ENCODE measurements at regions not wholly inside any gene's neighbourhood (a gene's known extent, or its start where the extent isn't known, plus 50 kb on each side); places are given as distances from the start of the nearest gene placed in this dataset.

DNA sequence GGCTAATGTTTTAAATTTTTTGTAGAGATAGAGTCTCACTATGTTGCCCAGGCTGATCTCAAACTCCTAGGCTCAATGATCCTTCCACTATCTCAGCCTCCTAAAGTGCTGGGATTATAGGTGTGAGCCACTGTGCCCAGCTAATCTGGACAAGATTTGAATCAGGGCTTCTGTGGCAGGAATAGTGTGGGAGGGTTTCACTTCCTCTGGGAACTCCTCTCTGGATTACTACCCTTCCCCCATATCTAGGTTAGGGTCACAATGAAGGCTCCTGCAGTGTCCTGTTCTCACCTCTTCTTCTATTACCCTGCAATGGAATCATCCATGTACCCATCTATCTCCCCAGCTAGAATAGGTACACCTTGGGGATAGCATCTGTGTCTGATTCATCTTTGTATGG lies 133.6 kb upstream of the RAB4A start:
- TF ChIP-seq CTCF (IDR thresholded peaks at IDR 0.05; ENCODE audit: insufficient read depth, missing control alignments), result no peak
- no peak for FAIRE-seq

GRCh38 chr1:229138058-229138457 lies 132.9 kb upstream of the RAB4A start:
- no peak for DNase-seq (ENCODE audit: insufficient read length, low spot score)
- FAIRE-seq, result no peak
- no peak for TF ChIP-seq CTCF (IDR thresholded peaks at IDR 0.05; ENCODE audit: insufficient read depth, missing control alignments)

More for the DNA sequence above, 133.6 kb upstream of the RAB4A start:
- no peak for DNase-seq (ENCODE audit: insufficient read length, low spot score)

DNA sequence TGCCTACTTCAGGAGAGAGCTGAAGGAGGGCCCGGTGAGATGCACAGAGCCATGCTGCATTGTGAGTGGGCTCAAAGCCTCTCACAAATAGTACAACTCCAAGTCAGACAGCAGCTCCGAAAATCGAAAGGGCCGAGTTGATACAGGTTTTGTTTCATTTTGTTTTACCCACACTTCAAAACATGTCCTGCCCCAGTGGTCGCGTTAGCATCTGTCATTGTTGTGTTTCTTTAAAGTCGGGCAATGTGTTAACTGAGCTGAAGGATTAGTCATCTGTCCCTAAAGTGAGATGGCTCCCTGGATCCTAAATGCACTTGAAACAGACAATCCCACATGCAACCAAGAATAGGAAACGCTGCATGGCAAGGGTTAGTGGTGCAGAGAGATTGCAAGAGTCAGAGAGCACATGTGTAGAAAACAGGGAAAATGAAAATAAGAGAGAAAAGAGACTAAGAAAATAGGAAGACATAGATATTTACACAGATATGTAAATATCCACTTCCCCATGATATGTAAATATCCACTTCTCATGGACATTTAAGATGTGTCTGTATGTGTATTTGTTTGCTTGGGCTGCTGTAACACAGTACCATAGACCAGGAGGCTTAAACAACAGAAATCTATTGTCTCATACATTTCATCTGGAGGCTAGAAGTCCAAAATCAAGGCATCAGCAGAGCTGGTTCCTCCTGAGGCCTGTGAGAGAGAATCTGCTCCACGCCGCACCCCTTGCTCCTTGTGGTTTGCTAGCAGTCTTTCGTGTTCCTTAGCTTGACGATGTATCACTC lies 131.4 kb upstream of the RAB4A start:
- DNase-seq (ENCODE audit: insufficient read length, low spot score), result no peak
- no peak for TF ChIP-seq CTCF (IDR thresholded peaks at IDR 0.05; ENCODE audit: insufficient read depth, missing control alignments)
- FAIRE-seq, result peak; percentile 60

GRCh38 chr1:229140119-229140396 lies 130.9 kb upstream of the RAB4A start:
- FAIRE-seq (no peak), DNase-seq (ENCODE audit: insufficient read length, low spot score) (no peak)
- TF ChIP-seq CTCF (IDR thresholded peaks at IDR 0.05; ENCODE audit: insufficient read depth, missing control alignments), result no peak

DNA sequence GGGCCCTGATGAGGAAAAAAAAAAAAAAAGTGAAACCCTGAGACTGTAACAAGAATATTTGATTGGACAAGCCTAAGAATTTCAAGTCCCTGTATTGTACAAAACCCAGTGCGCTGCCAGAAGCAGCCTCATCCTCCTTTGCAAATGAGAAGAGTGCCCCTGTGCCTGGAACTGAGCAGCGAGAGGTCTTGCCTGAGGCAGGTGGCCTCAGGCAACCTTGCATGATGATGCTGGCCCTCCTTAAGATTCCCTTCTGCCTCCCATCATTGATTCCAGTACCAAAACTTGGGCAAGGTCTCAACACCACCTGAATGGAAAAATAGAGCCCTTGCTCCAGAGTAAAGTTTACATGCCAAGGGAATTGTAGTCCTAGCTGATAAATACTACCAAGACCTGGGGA lies 129.6 kb upstream of the RAB4A start:
- FAIRE-seq (no peak), DNase-seq (ENCODE audit: insufficient read length, low spot score) (no peak)
- TF ChIP-seq CTCF (IDR thresholded peaks at IDR 0.05; ENCODE audit: insufficient read depth, missing control alignments), result no peak

GRCh38 chr1:229141689-229142377 lies 129.1 kb upstream of the RAB4A start:
- DNase-seq (ENCODE audit: insufficient read length, low spot score) (no peak), FAIRE-seq (no peak)
- TF ChIP-seq CTCF (IDR thresholded peaks at IDR 0.05; ENCODE audit: insufficient read depth, missing control alignments), result no peak

DNA sequence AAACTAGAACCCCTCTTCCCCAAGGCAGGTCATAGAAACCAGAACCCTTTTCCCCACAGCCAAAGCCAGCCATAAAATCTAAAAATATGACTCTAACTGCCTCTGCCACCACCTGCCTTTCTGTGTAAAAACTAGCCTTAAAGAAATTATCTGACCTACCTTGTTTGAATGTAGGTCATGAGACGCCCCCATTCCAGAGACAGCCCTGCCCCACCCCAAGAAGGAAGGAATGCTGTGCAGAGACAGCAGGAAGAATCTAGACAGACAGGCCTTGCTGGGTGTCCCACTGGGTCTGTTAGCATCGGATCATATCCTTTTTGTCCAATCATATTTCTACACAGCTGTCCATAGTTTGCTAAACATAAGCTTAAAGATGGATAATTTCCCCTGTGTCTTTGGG lies 128.4 kb upstream of the RAB4A start:
- no peak for DNase-seq (ENCODE audit: insufficient read length, low spot score)
- no peak for FAIRE-seq
- no peak for TF ChIP-seq CTCF (IDR thresholded peaks at IDR 0.05; ENCODE audit: insufficient read depth, missing control alignments)
